ENCODE measurements at regions not wholly inside any gene's neighbourhood (a gene's known extent, or its start where the extent isn't known, plus 50 kb on each side); places are given as distances from the start of the nearest gene placed in this dataset.

GRCh38 chr3:78077842-78078241, 1037.9 kb downstream of the ROBO2 start:
- no CpG with 5 or more reads among the region's 2 CpGs for WGBS (ENCODE audit: extremely low coverage, insufficient read length, low lambda C conversion rate)
- Histone ChIP-seq H4K20me1 (ENCODE audit: control insufficient read depth, insufficient read depth, insufficient read length) (no peaks in the 10 kb centered on the region), H2BK20ac (ENCODE audit: low read depth, low read length, poor library complexity, severe bottlenecking) (no peak overlapping the region), H3K23ac (ENCODE audit: insufficient read length, low read depth, low read length) (no peak overlapping the region), H3K4me2 (ENCODE audit: insufficient read depth, insufficient read length, low read length) (no peak overlapping the region), H3K56ac (ENCODE audit: insufficient read length, low read depth, low read length) (no peak overlapping the region), H4K5ac (ENCODE audit: insufficient read length, low read depth, low read length) (no peak overlapping the region), H2BK120ac (ENCODE audit: low read depth, low read length, poor library complexity, severe bottlenecking) (no peak overlapping the region), H4K91ac (ENCODE audit: insufficient read length, low read depth, low read length) (no peak overlapping the region), H3K23me2 (ENCODE audit: insufficient read length, low read depth, low read length, poor library complexity, severe bottlenecking) (no peaks in the 10 kb centered on the region), H2AK5ac (ENCODE audit: insufficient read length, low read length) (no peak overlapping the region), H4K8ac (replicated peaks; ENCODE audit: insufficient read length, low read depth, low read length) (no peak overlapping the region), H3K27ac (ENCODE audit: insufficient read length, low read depth, low read length) (no peak overlapping the region), H3K27me3 (ENCODE audit: insufficient read depth, low read length) (no peaks in the 10 kb centered on the region), H3K79me1 (ENCODE audit: insufficient read depth, low read depth, low read length, poor library complexity, severe bottlenecking) (no peaks in the 10 kb centered on the region), H2AFZ (ENCODE audit: low read length) (no peak overlapping the region), H2BK12ac (ENCODE audit: insufficient read length, low read depth, low read length) (no peak overlapping the region), H3K18ac (ENCODE audit: insufficient read length, low read depth, low read length) (no peak overlapping the region), H3K14ac (ENCODE audit: insufficient read depth, low read length) (no peak overlapping the region), H3K79me2 (ENCODE audit: insufficient read depth, low read length) (no peaks in the 10 kb centered on the region), H2BK5ac (ENCODE audit: insufficient read length, low read length) (no peak overlapping the region), H3K4me1 (ENCODE audit: insufficient read depth, low read length) (no peaks in the 10 kb centered on the region), H2BK15ac (ENCODE audit: low read depth, low read length) (no peak overlapping the region), H3T11ph (ENCODE audit: low read length) (no peak overlapping the region), H3K4ac (ENCODE audit: low read depth, low read length) (no peak overlapping the region), H3K9ac (ENCODE audit: extremely low read depth, insufficient read length, low read length) (no peak overlapping the region), H3K9me3 (ENCODE audit: control insufficient read depth, low read depth, low read length) (no peaks in the 10 kb centered on the region)
- Mint-ChIP-seq H3K4me1 (peaks cover 3 to 12% of the 10 kb centered on the region in 2 experiments; a peak in 3 of 4 replicates), H3K9me3 (peaks cover 4 to 5% of the 10 kb centered on the region in 2 experiments; a peak in 3 of 5 replicates), H3K27ac (no peak overlapping the region), H3K4me3 (no peak overlapping the region), H3K36me3 (ENCODE audit: insufficient read depth in 1 of 3, low read depth in 3 of 3) (peaks cover 0 to 20% (median 0%) of the 10 kb centered on the region in 3 experiments; a peak in 3 of 7 replicates), H3K27me3 (ENCODE audit: low read depth) (no peaks in the 10 kb centered on the region)
- TF ChIP-seq CTCF (conservative IDR thresholded peaks at IDR 0.05) = no peak
- DNase-seq = no peak
